Activated naive CD4-positive, alpha-beta T cell treated with anti-CD3 and anti-CD28 coated beads for 36 hours (primary cell): ENCODE measurements at regions not wholly inside any gene's neighbourhood (a gene's known extent, or its start where the extent isn't known, plus 50 kb on each side); places are given as distances from the start of the nearest gene placed in this dataset.

Source experiments
- CTCF ChIA-PET: fragments of 350-600 bp; sonication (Branson Sonifier 250); formaldehyde crosslinking; loops from one replicate; lab custom pipeline; 2021; ENCODE audit warnings: antibody characterized with exemption; lab: Charles Lee
- DNase-seq: peaks from one replicate; pipeline ENCODE4 v3.0.0-alpha.2; 2020
- H3K27ac Mint-ChIP-seq: one replicate; pipeline ENCODE4 v1.8.0; 2021; ENCODE audit warnings: mild to moderate bottlenecking, mixed read lengths
- H3K27me3 Mint-ChIP-seq: one replicate; pipeline ENCODE4 v1.8.0; 2021; ENCODE audit warnings: low read depth, mixed read lengths
- H3K36me3 Mint-ChIP-seq: one replicate; pipeline ENCODE4 v1.8.0; 2021; ENCODE audit warnings: low read depth, mixed read lengths
- H3K4me1 Mint-ChIP-seq: one replicate; pipeline ENCODE4 v1.8.0; 2021; ENCODE audit warnings: low read depth, mixed read lengths
- H3K4me3 Mint-ChIP-seq: one replicate; pipeline ENCODE4 v1.8.0; 2021; ENCODE audit warnings: mild to moderate bottlenecking, moderate library complexity, mixed read lengths
- H3K9me3 Mint-ChIP-seq: one replicate; pipeline ENCODE4 v1.8.0; 2021; ENCODE audit warnings: mixed read lengths
- intact Hi-C: fragments of 100-400 bp; cut with micrococcal nuclease; formaldehyde crosslinking; loops from one replicate; pipeline ENCODE4 v1.15.1; 2023

- Mint-ChIP-seq H3K4me1 (no peaks in the 10 kb centered on the region), H3K36me3 (no peaks in the 10 kb centered on the region), H3K4me3 (no peak overlapping the region), H3K9me3 (peaks cover 7% of the 10 kb centered on the region), H3K27ac (no peak overlapping the region), H3K27me3 (no peaks in the 10 kb centered on the region)
- CTCF ChIA-PET = no interaction called here
- DNase-seq = no peak
- intact Hi-C loops = no loop called here
These were observed 392.2 kb upstream of the ANO3 start for GRCh38 chr11:25939691-25940090.

- intact Hi-C loops = no loop called here
- H3K4me1 Mint-ChIP-seq = no peaks in the 10 kb centered on the region
These were observed 390.6 kb upstream of the ANO3 start for GRCh38 chr11:25941353-25941752.

GRCh38 chr11:25943031-25943430 is 388.9 kb upstream of the ANO3 start:
- no peak for DNase-seq
- no peaks in the 10 kb centered on the region for H3K36me3 Mint-ChIP-seq
- CTCF ChIA-PET = no interaction called here
- H3K27ac Mint-ChIP-seq = no peak overlapping the region
- H3K4me1 Mint-ChIP-seq = no peaks in the 10 kb centered on the region
- H3K9me3 Mint-ChIP-seq = peaks cover 5% of the 10 kb centered on the region
- no peaks in the 10 kb centered on the region for H3K27me3 Mint-ChIP-seq
- no peak overlapping the region for H3K4me3 Mint-ChIP-seq
- intact Hi-C loops = no loop called here

More at GRCh38 chr11:25941353-25941752, 390.6 kb upstream of the ANO3 start:
- no peak for DNase-seq
- H3K36me3 Mint-ChIP-seq = no peaks in the 10 kb centered on the region
- H3K4me3 Mint-ChIP-seq = no peak overlapping the region
- no peaks in the 10 kb centered on the region for H3K27me3 Mint-ChIP-seq
- peaks cover 5% of the 10 kb centered on the region for H3K9me3 Mint-ChIP-seq
- CTCF ChIA-PET = no interaction called here
- no peak overlapping the region for H3K27ac Mint-ChIP-seq

- peaks cover 5% of the 10 kb centered on the region for H3K9me3 Mint-ChIP-seq
- H3K4me3 Mint-ChIP-seq = no peak overlapping the region
- CTCF ChIA-PET = interaction anchor here (0.5 kb wide), 1 partner anchor 187 kb away, joined by 3 read pairs; no protein-coding TSS in a partner anchor
- intact Hi-C loops = no loop called here
- H3K27ac Mint-ChIP-seq = no peak overlapping the region
- no peaks in the 10 kb centered on the region for H3K4me1 Mint-ChIP-seq
- no peak for DNase-seq
- no peaks in the 10 kb centered on the region for H3K27me3 Mint-ChIP-seq
- H3K36me3 Mint-ChIP-seq = no peaks in the 10 kb centered on the region
These were observed 387.9 kb upstream of the ANO3 start for GRCh38 chr11:25943777-25944661.

- DNase-seq = no peak
- Mint-ChIP-seq H3K36me3 (no peaks in the 10 kb centered on the region), H3K27ac (no peak overlapping the region), H3K4me3 (no peak overlapping the region), H3K9me3 (peaks cover 3% of the 10 kb centered on the region), H3K4me1 (no peaks in the 10 kb centered on the region), H3K27me3 (no peaks in the 10 kb centered on the region)
- CTCF ChIA-PET = no interaction called here
- intact Hi-C loops = no loop called here
These were observed 382.0 kb upstream of the ANO3 start for GRCh38 chr11:25949918-25950317.

- Mint-ChIP-seq H3K9me3 (peaks cover 8% of the 10 kb centered on the region), H3K36me3 (no peaks in the 10 kb centered on the region), H3K4me3 (no peak overlapping the region), H3K27me3 (no peaks in the 10 kb centered on the region), H3K4me1 (no peaks in the 10 kb centered on the region), H3K27ac (no peak overlapping the region)
- intact Hi-C loops = no loop called here
- CTCF ChIA-PET = no interaction called here
- DNase-seq = no peak
These were observed 378.9 kb upstream of the ANO3 start for GRCh38 chr11:25953006-25953405.

GRCh38 chr11:25958045-25958444 is 373.9 kb upstream of the ANO3 start:
- no peak overlapping the region for H3K27ac Mint-ChIP-seq
- H3K36me3 Mint-ChIP-seq = no peaks in the 10 kb centered on the region
- peaks cover 9% of the 10 kb centered on the region for H3K9me3 Mint-ChIP-seq
- no peaks in the 10 kb centered on the region for H3K4me1 Mint-ChIP-seq
- DNase-seq = no peak
- CTCF ChIA-PET = no interaction called here
- intact Hi-C loops = no loop called here
- no peaks in the 10 kb centered on the region for H3K27me3 Mint-ChIP-seq
- H3K4me3 Mint-ChIP-seq = no peak overlapping the region

GRCh38 chr11:25961539-25961938 is 370.4 kb upstream of the ANO3 start:
- CTCF ChIA-PET = no interaction called here
- Mint-ChIP-seq H3K4me3 (no peak overlapping the region), H3K36me3 (no peaks in the 10 kb centered on the region), H3K9me3 (peaks cover 5% of the 10 kb centered on the region), H3K27ac (no peak overlapping the region), H3K4me1 (no peaks in the 10 kb centered on the region), H3K27me3 (no peaks in the 10 kb centered on the region)
- intact Hi-C loops = no loop called here
- no peak for DNase-seq

- no peak for DNase-seq
- Mint-ChIP-seq H3K9me3 (peaks cover 4% of the 10 kb centered on the region), H3K36me3 (no peaks in the 10 kb centered on the region), H3K4me3 (no peak overlapping the region), H3K4me1 (no peaks in the 10 kb centered on the region), H3K27ac (no peak overlapping the region), H3K27me3 (no peaks in the 10 kb centered on the region)
- CTCF ChIA-PET = no interaction called here
- intact Hi-C loops = no loop called here
These were observed 361.0 kb upstream of the ANO3 start for GRCh38 chr11:25970726-25971508.

- peaks cover 10% of the 10 kb centered on the region for H3K9me3 Mint-ChIP-seq
- no peaks in the 10 kb centered on the region for H3K4me1 Mint-ChIP-seq
- H3K36me3 Mint-ChIP-seq = no peaks in the 10 kb centered on the region
- no peak for DNase-seq
- intact Hi-C loops = no loop called here
- no peaks in the 10 kb centered on the region for H3K27me3 Mint-ChIP-seq
- H3K27ac Mint-ChIP-seq = no peak overlapping the region
- CTCF ChIA-PET = no interaction called here
- no peak overlapping the region for H3K4me3 Mint-ChIP-seq
These were observed 351.8 kb upstream of the ANO3 start for GRCh38 chr11:25980091-25980490.

- Mint-ChIP-seq H3K36me3 (no peaks in the 10 kb centered on the region), H3K27me3 (no peaks in the 10 kb centered on the region), H3K27ac (no peak overlapping the region), H3K4me3 (no peak overlapping the region), H3K4me1 (no peaks in the 10 kb centered on the region), H3K9me3 (peaks cover 10% of the 10 kb centered on the region)
- no peak for DNase-seq
- intact Hi-C loops = no loop called here
- CTCF ChIA-PET = interaction anchor here (1.2 kb wide), 1 partner anchor 9 kb away, joined by 3 read pairs; no protein-coding TSS in a partner anchor
These were observed 349.9 kb upstream of the ANO3 start for GRCh38 chr11:25981998-25982397.

GRCh38 chr11:25983280-25983679 is 348.6 kb upstream of the ANO3 start:
- CTCF ChIA-PET = no interaction called here
- Mint-ChIP-seq H3K36me3 (no peaks in the 10 kb centered on the region), H3K9me3 (peaks cover 6% of the 10 kb centered on the region), H3K4me3 (no peak overlapping the region), H3K4me1 (no peaks in the 10 kb centered on the region), H3K27ac (no peak overlapping the region), H3K27me3 (no peaks in the 10 kb centered on the region)
- intact Hi-C loops = no loop called here
- DNase-seq = no peak
